ENCODE measurements at regions not wholly inside any gene's neighbourhood (a gene's known extent, or its start where the extent isn't known, plus 50 kb on each side); places are given as distances from the start of the nearest gene placed in this dataset.

- TF ChIP-seq CTCF (conservative IDR thresholded peaks at IDR 0.05) = no peak
- no peaks in the 10 kb centered on the region for H3K23me2 ChIP-seq (ENCODE audit: insufficient read length, low read depth, low read length, poor library complexity, severe bottlenecking)
- peak overlapping the region in 1 of 3 experiments; percentile 25; a peak in 1 of 7 replicates for H3K27ac Mint-ChIP-seq
- no peak overlapping the region for H2BK5ac ChIP-seq (ENCODE audit: insufficient read length, low read length)
- no peak overlapping the region for H3K14ac ChIP-seq (ENCODE audit: insufficient read depth, low read length)
- H3K9ac ChIP-seq (ENCODE audit: extremely low read depth, insufficient read length, low read length) = no peak overlapping the region
- H3K9me3 Mint-ChIP-seq = no peaks in the 10 kb centered on the region
- no peak overlapping the region for H2BK12ac ChIP-seq (ENCODE audit: insufficient read length, low read depth, low read length)
- H3K9me3 ChIP-seq (ENCODE audit: control insufficient read depth, low read depth, low read length) = no peaks in the 10 kb centered on the region
- no peaks in the 10 kb centered on the region for H3K4me1 ChIP-seq (ENCODE audit: insufficient read depth, low read length)
- H2AFZ ChIP-seq (ENCODE audit: low read length) = no peak overlapping the region
- H4K5ac ChIP-seq (ENCODE audit: insufficient read length, low read depth, low read length) = no peak overlapping the region
- H2BK20ac ChIP-seq (ENCODE audit: low read depth, low read length, poor library complexity, severe bottlenecking) = no peak overlapping the region
- no peak overlapping the region for H3K23ac ChIP-seq (ENCODE audit: insufficient read length, low read depth, low read length)
- no peak overlapping the region for H2BK15ac ChIP-seq (ENCODE audit: low read depth, low read length)
- no peaks in the 10 kb centered on the region for H4K20me1 ChIP-seq (ENCODE audit: control insufficient read depth, insufficient read depth, insufficient read length)
- no peak overlapping the region for H3K18ac ChIP-seq (ENCODE audit: insufficient read length, low read depth, low read length)
- no peak overlapping the region for H2AK5ac ChIP-seq (ENCODE audit: insufficient read length, low read length)
- no peak overlapping the region for H2BK120ac ChIP-seq (ENCODE audit: low read depth, low read length, poor library complexity, severe bottlenecking)
- H3K36me3 Mint-ChIP-seq (ENCODE audit: insufficient read depth in 1 of 3, low read depth in 3 of 3) = no peaks in the 10 kb centered on the region
- no peak for DNase-seq
- H3K79me1 ChIP-seq (ENCODE audit: insufficient read depth, low read depth, low read length, poor library complexity, severe bottlenecking) = no peaks in the 10 kb centered on the region
- no peaks in the 10 kb centered on the region for H3K4me1 Mint-ChIP-seq
- no peak overlapping the region for H4K8ac ChIP-seq (replicated peaks; ENCODE audit: insufficient read length, low read depth, low read length)
- no peak overlapping the region for H3T11ph ChIP-seq (ENCODE audit: low read length)
- no CpG with 5 or more reads among the region's 1 CpG for WGBS (ENCODE audit: extremely low coverage, insufficient read length, low lambda C conversion rate)
- H3K27ac ChIP-seq (ENCODE audit: insufficient read length, low read depth, low read length) = no peak overlapping the region
- H3K4ac ChIP-seq (ENCODE audit: low read depth, low read length) = no peak overlapping the region
- H3K27me3 Mint-ChIP-seq (ENCODE audit: low read depth) = no peaks in the 10 kb centered on the region
- H4K91ac ChIP-seq (ENCODE audit: insufficient read length, low read depth, low read length) = no peak overlapping the region
- H3K4me3 Mint-ChIP-seq = no peak overlapping the region
- H3K79me2 ChIP-seq (ENCODE audit: insufficient read depth, low read length) = no peaks in the 10 kb centered on the region
- H3K27me3 ChIP-seq (ENCODE audit: insufficient read depth, low read length) = no peaks in the 10 kb centered on the region
- no peak overlapping the region for H3K4me2 ChIP-seq (ENCODE audit: insufficient read depth, insufficient read length, low read length)
- no peak overlapping the region for H3K56ac ChIP-seq (ENCODE audit: insufficient read length, low read depth, low read length)
Measured at GRCh38 chr12:90015228-90015627, 306.6 kb upstream of the ATP2B1 start.

Measured in H9 (cell line).